DMS114 treated with DMSO at 0.1 percent for 48 hours (cell line): ENCODE measurements at regions not wholly inside any gene's neighbourhood (a gene's known extent, or its start where the extent isn't known, plus 50 kb on each side); places are given as distances from the start of the nearest gene placed in this dataset.
"Not testable (repeated sequence)": the region's sequence is repeated elsewhere in the genome, so short reads cannot be mapped to it uniquely, and the experiment has no call there.

Experiments
- DNase-seq: peaks from one replicate; lab custom pipeline; 2025; ENCODE audit not compliant: unreplicated experiment; lab: John Stamatoyannopoulos, UW

GRCh38 chr6:57860481-57861315 lies 543.3 kb downstream of the PRIM2 start:
- not testable (repeated sequence) for DNase-seq

GRCh38 chr6:57870083-57870482 lies 552.7 kb downstream of the PRIM2 start:
- DNase-seq = not testable (repeated sequence)

- DNase-seq = not testable (repeated sequence)
Observed at GRCh38 chr6:57873424-57873823, 556.0 kb downstream of the PRIM2 start.

GRCh38 chr6:57876659-57877058 lies 559.2 kb downstream of the PRIM2 start:
- DNase-seq = not testable (repeated sequence)

- DNase-seq = not testable (repeated sequence)
Observed at GRCh38 chr6:57877729-57878128, 560.3 kb downstream of the PRIM2 start.

GRCh38 chr6:57878792-57879191 lies 561.4 kb downstream of the PRIM2 start:
- not testable (repeated sequence) for DNase-seq

- not testable (repeated sequence) for DNase-seq
Observed at GRCh38 chr6:57898850-57899249, 581.4 kb downstream of the PRIM2 start.

- not testable (repeated sequence) for DNase-seq
Observed at GRCh38 chr6:57900687-57901399, 583.4 kb downstream of the PRIM2 start.

- DNase-seq = not testable (repeated sequence)
Observed at GRCh38 chr6:57901445-57901844, 584.0 kb downstream of the PRIM2 start.

- DNase-seq = not testable (repeated sequence)
Observed at GRCh38 chr6:57904356-57904755, 586.9 kb downstream of the PRIM2 start.

- not testable (repeated sequence) for DNase-seq
Observed at GRCh38 chr6:57915300-57915699, 597.9 kb downstream of the PRIM2 start.

- DNase-seq = not testable (repeated sequence)
Observed at GRCh38 chr6:57942966-57943365, 625.5 kb downstream of the PRIM2 start.

GRCh38 chr6:57946084-57946768 lies 628.8 kb downstream of the PRIM2 start:
- not testable (repeated sequence) for DNase-seq

- DNase-seq = not testable (repeated sequence)
Observed at GRCh38 chr6:57946769-57947091, 629.3 kb downstream of the PRIM2 start.

- not testable (repeated sequence) for DNase-seq
Observed at GRCh38 chr6:57948481-57948880, 631.1 kb downstream of the PRIM2 start.

- DNase-seq = not testable (repeated sequence)
Observed at GRCh38 chr6:57950430-57950829, 633.0 kb downstream of the PRIM2 start.

GRCh38 chr6:57966757-57967156 lies 649.3 kb downstream of the PRIM2 start:
- DNase-seq = not testable (repeated sequence)

- DNase-seq = not testable (repeated sequence)
Observed at GRCh38 chr6:57971956-57972355, 654.5 kb downstream of the PRIM2 start.

GRCh38 chr6:57974653-57975052 lies 657.2 kb downstream of the PRIM2 start:
- DNase-seq = no peak

- DNase-seq = not testable (repeated sequence)
Observed at GRCh38 chr6:57975127-57975526, 657.7 kb downstream of the PRIM2 start.

GRCh38 chr6:57976371-57976770 lies 658.9 kb downstream of the PRIM2 start:
- not testable (repeated sequence) for DNase-seq
